Neural cell (in vitro differentiated cells): ENCODE measurements at regions not wholly inside any gene's neighbourhood (a gene's known extent, or its start where the extent isn't known, plus 50 kb on each side); places are given as distances from the start of the nearest gene placed in this dataset.
"Not testable (repeated sequence)": the region's sequence is repeated elsewhere in the genome, so short reads cannot be mapped to it uniquely, and the experiment has no call there.

Experiments
- H2AFZ ChIP-seq: fragments of 200-600, 300-800 bp; sonication (generic), shearing (Covaris generic); 2 replicates; pipeline ENCODE4 v1.6.0; 2014; ENCODE audit warnings: low read depth, mild to moderate bottlenecking, antibody characterized with exemption, low read length, moderate library complexity
- H3F3A ChIP-seq: fragments of 200-600 bp; shearing (Covaris generic); 2 replicates; pipeline ENCODE4 v1.6.1; 2016; ENCODE audit warnings: mild to moderate bottlenecking, moderate library complexity, mixed read lengths, antibody characterized with exemption, low read length; ENCODE audit not compliant: insufficient read depth, poor library complexity, severe bottlenecking
- H3K27ac ChIP-seq: fragments of 200-600, 300-800 bp; sonication (generic), shearing (Covaris generic); 2 replicates; pipeline ENCODE4 v1.5.1; 2014; ENCODE audit warnings: mild to moderate bottlenecking, low read length, moderate library complexity
- H3K27me3 ChIP-seq: fragments of 300-800, 200-600 bp; sonication (generic), shearing (Covaris generic); 2 replicates; pipeline ENCODE4 v1.6.0; 2014; ENCODE audit warnings: mild to moderate bottlenecking, low read depth, low read length, moderate library complexity; ENCODE audit not compliant: insufficient read depth
- H3K36me3 ChIP-seq: fragments of 300-800, 200-600 bp; sonication (generic), shearing (Covaris generic); 2 replicates; pipeline ENCODE4 v1.5.1; 2014; ENCODE audit warnings: mild to moderate bottlenecking, antibody characterized with exemption, low read length, moderate library complexity; ENCODE audit not compliant: insufficient read depth
- H3K4me2 ChIP-seq: fragments of 300-800, 200-600 bp; sonication (generic), shearing (Covaris generic); 2 replicates; pipeline ENCODE4 v1.6.0; 2014; ENCODE audit warnings: mild to moderate bottlenecking, low read length
- H3K4me3 ChIP-seq: fragments of 300-800, 200-600 bp; sonication (generic), shearing (Covaris generic); 2 replicates; pipeline ENCODE4 v1.5.1; 2014; ENCODE audit warnings: mild to moderate bottlenecking, low read length, moderate library complexity
- H3K79me2 ChIP-seq: fragments of 200-600 bp; shearing (Covaris generic); replicated peaks from 2 replicates; pipeline ENCODE4 v1.6.0; 2014; ENCODE audit warnings: mild to moderate bottlenecking, low read length, moderate library complexity; ENCODE audit not compliant: insufficient read depth
- H3K9ac ChIP-seq: fragments of 300-800, 200-600 bp; sonication (generic), shearing (Covaris generic); 2 replicates; pipeline ENCODE4 v1.6.1; 2016; ENCODE audit warnings: mild to moderate bottlenecking, low read length, mixed read lengths
- H3K9me2 ChIP-seq: fragments of 200-600 bp; shearing (Covaris generic); 2 replicates; pipeline ENCODE4 v1.6.1; 2016; ENCODE audit warnings: mild to moderate bottlenecking, low read length, mixed read lengths; ENCODE audit not compliant: insufficient read depth
- H3K9me3 ChIP-seq: fragments of 200-600, 300-800 bp; sonication (generic), shearing (Covaris generic); 2 replicates; pipeline ENCODE4 v1.6.1; 2016; ENCODE audit warnings: mild to moderate bottlenecking, mixed run types, low read length, moderate library complexity, mixed read lengths
- H4K20me1 ChIP-seq: fragments of 200-600 bp; shearing (Covaris generic); 2 replicates; pipeline ENCODE4 v1.6.1; 2016; ENCODE audit warnings: mild to moderate bottlenecking, mixed run types; ENCODE audit not compliant: insufficient read depth
- CTCF ChIP-seq: fragments of 450-650 bp; IDR thresholded peaks from 2 replicates; pipeline ENCODE4 v1.5.1; 2014; ENCODE audit warnings: antibody characterized with exemption, mild to moderate bottlenecking, moderate library complexity; ENCODE audit not compliant: poor library complexity, severe bottlenecking
- EP300 ChIP-seq: fragments of 450-650 bp; conservative IDR thresholded peaks from 2 replicates; pipeline ENCODE4 v1.6.1; 2014; ENCODE audit warnings: antibody characterized with exemption, mild to moderate bottlenecking, moderate library complexity; ENCODE audit not compliant: poor library complexity, severe bottlenecking
- EZH2 ChIP-seq: fragments of 200-600, 300-800 bp; shearing (Covaris generic), sonication (generic); IDR thresholded peaks from 2 replicates; pipeline ENCODE4 v1.6.1; 2014; ENCODE audit warnings: antibody characterized with exemption, low read length, borderline replicate concordance, mild to moderate bottlenecking; ENCODE audit not compliant: insufficient read depth, poor library complexity, severe bottlenecking
- MXI1 ChIP-seq: fragments of 450-650 bp; conservative IDR thresholded peaks from 2 replicates; pipeline ENCODE4 v1.6.1; 2014; ENCODE audit warnings: antibody characterized with exemption, mild to moderate bottlenecking; ENCODE audit not compliant: poor library complexity, severe bottlenecking
- POLR2AphosphoS5 ChIP-seq: IDR thresholded peaks from 2 replicates; pipeline ENCODE4 v1.6.1; 2012
- RAD21 ChIP-seq: fragments of 450-650 bp; conservative IDR thresholded peaks from 2 replicates; pipeline ENCODE4 v1.6.1; 2014; ENCODE audit warnings: antibody characterized with exemption, mild to moderate bottlenecking, moderate library complexity
- REST ChIP-seq: IDR thresholded peaks from 2 replicates; pipeline ENCODE4 v1.6.1; 2012; ENCODE audit warnings: borderline replicate concordance
- SMC3 ChIP-seq: fragments of 450-650 bp; conservative IDR thresholded peaks from 2 replicates; pipeline ENCODE4 v1.6.1; 2014; ENCODE audit warnings: antibody characterized with exemption, mild to moderate bottlenecking, moderate library complexity; ENCODE audit not compliant: poor library complexity
- TAF1 ChIP-seq: IDR thresholded peaks from 2 replicates; pipeline ENCODE4 v1.6.1; 2012; ENCODE audit warnings: low read depth

GRCh38 chr5:21424907-21425306 is 1428.2 kb downstream of the CDH12 start:
- Histone ChIP-seq H2AFZ (no peak overlapping the region), H3K79me2 (no peaks in the 10 kb centered on the region), H3K4me3 (no peak overlapping the region), H4K20me1 (no peaks in the 10 kb centered on the region), H3K27me3 (no peaks in the 10 kb centered on the region), H3F3A (no peaks in the 10 kb centered on the region), H3K4me2 (no peak overlapping the region), H3K9me2 (no peaks in the 10 kb centered on the region), H3K27ac (no peak overlapping the region), H3K9ac (no peak overlapping the region), H3K36me3 (no peaks in the 10 kb centered on the region), H3K9me3 (no peaks in the 10 kb centered on the region)
- TF ChIP-seq SMC3 = no peak
- no peak for TF ChIP-seq REST
- TF ChIP-seq TAF1 = no peak
- TF ChIP-seq CTCF = no peak
- no peak for TF ChIP-seq MXI1
- no peak for TF ChIP-seq RAD21

- TF ChIP-seq CTCF (no peak), EZH2 (no peak), POLR2AphosphoS5 (no peak), RAD21 (no peak), TAF1 (no peak), MXI1 (no peak), SMC3 (no peak), EP300 (no peak), REST (no peak)
- Histone ChIP-seq H3K36me3 (no peaks in the 10 kb centered on the region), H3K4me3 (no peak overlapping the region), H3K9me2 (no peaks in the 10 kb centered on the region), H3K9ac (no peak overlapping the region), H4K20me1 (no peaks in the 10 kb centered on the region), H3K27ac (no peak overlapping the region), H3K79me2 (no peaks in the 10 kb centered on the region), H3K27me3 (no peaks in the 10 kb centered on the region), H3F3A (no peaks in the 10 kb centered on the region), H3K9me3 (no peaks in the 10 kb centered on the region), H2AFZ (no peak overlapping the region), H3K4me2 (no peak overlapping the region)
These were observed 1431.4 kb upstream of the CDH18 start for GRCh38 chr5:21419383-21419782.

- H3K9ac ChIP-seq, H3K9me3 ChIP-seq: not testable (repeated sequence)
These were observed 1414.1 kb upstream of the CDH18 start for GRCh38 chr5:21402089-21402488.

More at GRCh38 chr5:21402089-21402488, 1414.1 kb upstream of the CDH18 start:
- H4K20me1 ChIP-seq, H3K27ac ChIP-seq, H3K79me2 ChIP-seq, H3K9me2 ChIP-seq, H3F3A ChIP-seq, H3K4me3 ChIP-seq, H3K36me3 ChIP-seq, H2AFZ ChIP-seq, H3K4me2 ChIP-seq, H3K27me3 ChIP-seq: not testable (repeated sequence)
